Right ventricle myocardium inferior (tissue), 1 donor: ENCODE measurements at regions not wholly inside any gene's neighbourhood (a gene's known extent, or its start where the extent isn't known, plus 50 kb on each side); places are given as distances from the start of the nearest gene placed in this dataset.
A peak's percentile ranks its signal among the peaks of the same experiment; 100 is the strongest.

Experiments
- ATAC-seq: fragments of 200-7000 bp; cut with Tn5 transposase; one replicate; pipeline ENCODE4 v1.9.1; 2020; ENCODE audit warnings: mild to moderate bottlenecking, moderate library complexity
- DNase-seq: peaks from one replicate; pipeline ENCODE4 v3.0.0; 2021; ENCODE audit errors: missing footprints
- intact Hi-C: fragments of 100-400 bp; cut with DNase I; formaldehyde crosslinking; loops from one replicate; pipeline ENCODE4 v1.11.0; 2022
- donor health status: DM: no; HTN: yes; CAD: no; lungs with severe emphysema.

- DNase-seq (no peak), ATAC-seq (no peak)
- intact Hi-C loops: no loop called here
Observed at GRCh38 chr1:5108740-5109139, 454.3 kb downstream of the AJAP1 start.

- no peak for DNase-seq
- ATAC-seq: no peak
- intact Hi-C loops: no loop called here
Observed at GRCh38 chr1:5105744-5106143, 451.3 kb downstream of the AJAP1 start.

GRCh38 chr1:5099558-5099957, 445.1 kb downstream of the AJAP1 start:
- ATAC-seq (no peak), DNase-seq (no peak)
- intact Hi-C loops: no loop called here

GRCh38 chr1:5098981-5099385, 444.6 kb downstream of the AJAP1 start:
- no peak for ATAC-seq
- intact Hi-C loops: no loop called here
- no peak for DNase-seq

GRCh38 chr1:5093042-5093441, 438.6 kb downstream of the AJAP1 start:
- intact Hi-C loops: no loop called here
- DNase-seq (no peak), ATAC-seq (no peak)

- ATAC-seq (no peak), DNase-seq (no peak)
- intact Hi-C loops: no loop called here
Observed at GRCh38 chr1:5084676-5085075, 430.3 kb downstream of the AJAP1 start.

GRCh38 chr1:5067246-5067645, 412.8 kb downstream of the AJAP1 start:
- DNase-seq (no peak), ATAC-seq (no peak)
- intact Hi-C loops: no loop called here

- DNase-seq (no peak), ATAC-seq (no peak)
- intact Hi-C loops: no loop called here
Observed at GRCh38 chr1:5053744-5054143, 399.3 kb downstream of the AJAP1 start.

GRCh38 chr1:5029136-5029535, 374.7 kb downstream of the AJAP1 start:
- intact Hi-C loops: no loop called here
- ATAC-seq (no peak), DNase-seq (no peak)

- ATAC-seq (no peak), DNase-seq (no peak)
- intact Hi-C loops: no loop called here
Observed at GRCh38 chr1:5012249-5012648, 357.8 kb downstream of the AJAP1 start.

- intact Hi-C loops: no loop called here
- no peak for DNase-seq
- ATAC-seq: no peak
Observed at GRCh38 chr1:5010656-5011055, 356.2 kb downstream of the AJAP1 start.

- no peak for DNase-seq
- intact Hi-C loops: no loop called here
- ATAC-seq: no peak
Observed at GRCh38 chr1:5010236-5010635, 355.8 kb downstream of the AJAP1 start.

- ATAC-seq (no peak), DNase-seq (no peak)
- intact Hi-C loops: no loop called here
Observed at GRCh38 chr1:5009376-5010065, 355.1 kb downstream of the AJAP1 start.

GRCh38 chr1:5005171-5005570, 350.8 kb downstream of the AJAP1 start:
- DNase-seq: no peak
- no peak for ATAC-seq
- intact Hi-C loops: no loop called here

GRCh38 chr1:5002676-5003075, 348.3 kb downstream of the AJAP1 start:
- DNase-seq: no peak
- no peak for ATAC-seq
- intact Hi-C loops: no loop called here

- ATAC-seq: no peak
- intact Hi-C loops: no loop called here
- DNase-seq: no peak
Observed at GRCh38 chr1:5001466-5001865, 347.1 kb downstream of the AJAP1 start.

- intact Hi-C loops: no loop called here
- no peak for DNase-seq
- ATAC-seq: no peak
Observed at GRCh38 chr1:4986306-4986705, 331.9 kb downstream of the AJAP1 start.

GRCh38 chr1:4984841-4985240, 330.4 kb downstream of the AJAP1 start:
- peak; percentile 56 for DNase-seq
- intact Hi-C loops: no loop called here
- ATAC-seq: no peak

GRCh38 chr1:4980211-4980610, 325.8 kb downstream of the AJAP1 start:
- ATAC-seq: no peak
- intact Hi-C loops: no loop called here
- no peak for DNase-seq

GRCh38 chr1:4978660-4979390, 324.4 kb downstream of the AJAP1 start:
- ATAC-seq (no peak), DNase-seq (no peak)
- intact Hi-C loops: no loop called here

GRCh38 chr1:4977701-4978100, 323.3 kb downstream of the AJAP1 start:
- no peak for DNase-seq
- no peak for ATAC-seq

More at GRCh38 chr1:4977701-4978100, 323.3 kb downstream of the AJAP1 start:
- intact Hi-C loops: no loop called here
